Gastrocnemius medialis (tissue), 4 donors: ENCODE measurements at regions not wholly inside any gene's neighbourhood (a gene's known extent, or its start where the extent isn't known, plus 50 kb on each side); places are given as distances from the start of the nearest gene placed in this dataset.

Experiments used
- ATAC-seq, 2 donors: fragments of 150-250 bp; one replicate each; pipeline ENCODE4 v1.9.1; 2016
- DNase-seq, 2 donors: peaks; one replicate each; pipeline ENCODE4 v3.0.0-alpha.2; 2019
- H3K27ac ChIP-seq, 4 donors: fragments of 200-600 bp; sonication (generic); 1 replicate in 1 of 4; 2 replicates in 3 of 4; pipeline ENCODE4 v1.5.1; 2016 to 2018; ENCODE audit warnings: mild to moderate bottlenecking in 2 of 4, moderate library complexity in 1 of 4
- H3K27me3 ChIP-seq, 3 donors: fragments of 200-600 bp; sonication (generic) in 2 of 3; 1 replicate in 1 of 3; 2 replicates in 2 of 3; pipeline versions ENCODE4 v1.5.1 to v1.6.0; 2016 to 2019; ENCODE audit warnings: mild to moderate bottlenecking in 1 of 3, moderate library complexity in 1 of 3
- H3K36me3 ChIP-seq, 2 donors: fragments of 200-600 bp; sonication (generic) in 1 of 2; one replicate each; pipeline ENCODE4 v1.5.1; 2017 to 2018
- H3K4me1 ChIP-seq, 2 donors: fragments of 200-600 bp; sonication (generic) in 1 of 2; one replicate each; pipeline ENCODE4 v1.5.1; 2016 to 2017; ENCODE audit warnings: mild to moderate bottlenecking in 2 of 2
- H3K4me3 ChIP-seq, 4 donors: fragments of 200-600 bp; sonication (generic) in 3 of 4; 1 replicate in 1 of 4; 2 replicates in 3 of 4; pipeline ENCODE4 v1.5.1; 2016 to 2019; ENCODE audit warnings: mild to moderate bottlenecking in 2 of 4
- H3K9me3 ChIP-seq, 3 donors: fragments of 200-600 bp; sonication (generic) in 2 of 3; 1 replicate in 1 of 3; 2 replicates in 2 of 3; pipeline ENCODE4 v1.5.1; 2016 to 2019
- POLR2A ChIP-seq, 2 donors: fragments of 450-650 bp; IDR thresholded peaks; one replicate each; pipeline ENCODE4 v1.6.1; 2017; ENCODE audit warnings: antibody characterized with exemption in 2 of 2, mild to moderate bottlenecking in 2 of 2, moderate library complexity in 2 of 2
- in situ Hi-C, 4 donors: fragments of 200-750 bp; cut with MboI; loops; one replicate each; pipeline versions ENCODE4 v1.15.0 to v1.8.0; 2017; ENCODE audit warnings: low sequenced_read_pairs in 4 of 4
- intact Hi-C: fragments of 100-400 bp; cut with DNase I; formaldehyde crosslinking; loops from one replicate; pipeline ENCODE4 v1.15.1; 2023; ENCODE audit warnings: low total_unique reads
- TF ChIP-seq, protein P1 (sequence below), 5 experiments: fragments of 450-650 bp in 3 of 5; fragments of 200-600 bp in 2 of 5; sonication (generic) in 2 of 5; IDR thresholded peaks in 4 of 5; conservative IDR thresholded peaks in 1 of 5; 1 replicate in 4 of 5; 2 replicates in 1 of 5; pipeline ENCODE4 v1.5.1; 2016 to 2019; ENCODE audit warnings: antibody characterized with exemption in 5 of 5, mild to moderate bottlenecking in 3 of 5, moderate library complexity in 3 of 5

DNA sequence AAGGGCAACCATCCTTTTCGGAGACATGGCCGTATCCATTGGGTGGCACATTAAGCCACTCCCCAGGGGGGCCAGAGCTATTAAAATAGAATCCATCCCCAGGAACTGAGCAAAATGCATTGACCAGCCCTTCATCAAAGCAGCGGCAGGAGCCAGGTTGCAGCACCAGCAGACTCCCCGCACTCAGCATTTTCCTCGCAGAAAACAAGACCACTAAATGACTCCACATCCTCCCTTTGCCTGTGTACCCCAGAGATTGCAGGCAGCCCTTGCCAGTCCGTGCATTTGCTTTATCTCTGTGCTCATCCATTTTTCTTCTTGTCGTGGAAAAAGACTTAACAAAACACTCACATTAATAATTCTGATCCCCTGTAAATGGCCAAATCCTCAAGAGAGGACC is 144.4 kb upstream of the LARGE1 start:
- Histone ChIP-seq H3K36me3 (no peaks in the 10 kb centered on the region), H3K4me3 (no peak overlapping the region), H3K9me3 (no peaks in the 10 kb centered on the region), H3K27ac (no peak overlapping the region), H3K4me1 (no peaks in the 10 kb centered on the region), H3K27me3 (no peaks in the 10 kb centered on the region)
- in situ Hi-C loops (no loop called here), intact Hi-C loops (no loop called here)
- ATAC-seq (no peak), DNase-seq (no peak)
- TF ChIP-seq POLR2A (IDR thresholded peaks at IDR 0.05): no peak
- TF ChIP-seq, protein P1, sequence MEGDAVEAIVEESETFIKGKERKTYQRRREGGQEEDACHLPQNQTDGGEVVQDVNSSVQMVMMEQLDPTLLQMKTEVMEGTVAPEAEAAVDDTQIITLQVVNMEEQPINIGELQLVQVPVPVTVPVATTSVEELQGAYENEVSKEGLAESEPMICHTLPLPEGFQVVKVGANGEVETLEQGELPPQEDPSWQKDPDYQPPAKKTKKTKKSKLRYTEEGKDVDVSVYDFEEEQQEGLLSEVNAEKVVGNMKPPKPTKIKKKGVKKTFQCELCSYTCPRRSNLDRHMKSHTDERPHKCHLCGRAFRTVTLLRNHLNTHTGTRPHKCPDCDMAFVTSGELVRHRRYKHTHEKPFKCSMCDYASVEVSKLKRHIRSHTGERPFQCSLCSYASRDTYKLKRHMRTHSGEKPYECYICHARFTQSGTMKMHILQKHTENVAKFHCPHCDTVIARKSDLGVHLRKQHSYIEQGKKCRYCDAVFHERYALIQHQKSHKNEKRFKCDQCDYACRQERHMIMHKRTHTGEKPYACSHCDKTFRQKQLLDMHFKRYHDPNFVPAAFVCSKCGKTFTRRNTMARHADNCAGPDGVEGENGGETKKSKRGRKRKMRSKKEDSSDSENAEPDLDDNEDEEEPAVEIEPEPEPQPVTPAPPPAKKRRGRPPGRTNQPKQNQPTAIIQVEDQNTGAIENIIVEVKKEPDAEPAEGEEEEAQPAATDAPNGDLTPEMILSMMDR (IDR thresholded peaks at IDR 0.05 in 4 of 5, conservative IDR thresholded peaks at IDR 0.05 in 1 of 5): no peak

GRCh38 chr22:34067031-34067430 is 146.8 kb upstream of the LARGE1 start:
- Histone ChIP-seq H3K4me1 (no peaks in the 10 kb centered on the region), H3K36me3 (no peaks in the 10 kb centered on the region), H3K9me3 (no peaks in the 10 kb centered on the region), H3K27me3 (no peaks in the 10 kb centered on the region), H3K4me3 (no peak overlapping the region), H3K27ac (no peak overlapping the region)
- intact Hi-C loops (no loop called here), in situ Hi-C loops (no loop called here)
- ATAC-seq: no peak
- no peak for TF ChIP-seq POLR2A (IDR thresholded peaks at IDR 0.05)
- TF ChIP-seq, protein P1 (IDR thresholded peaks at IDR 0.05 in 4 of 5, conservative IDR thresholded peaks at IDR 0.05 in 1 of 5): no peak
- no peak for DNase-seq

DNA sequence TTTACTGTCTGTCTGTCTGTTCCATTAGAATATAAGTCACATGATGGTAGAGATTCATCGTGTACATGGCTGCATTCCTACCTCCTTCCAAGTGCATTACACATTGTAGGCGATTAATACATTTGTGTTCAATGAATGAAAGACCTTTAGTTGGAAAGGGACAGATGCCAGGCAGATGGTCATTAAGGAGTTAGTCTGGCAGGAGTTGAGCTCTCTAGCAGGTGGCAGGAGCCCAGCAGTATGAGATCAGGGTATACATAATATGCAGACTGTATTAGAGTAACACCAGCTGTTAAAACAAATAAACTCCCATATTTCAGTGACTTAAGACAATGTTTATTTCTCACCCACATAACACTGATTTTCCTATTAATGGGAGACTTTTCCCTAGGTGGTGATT is 147.7 kb upstream of the LARGE1 start:
- intact Hi-C loops: no loop called here
- DNase-seq: no peak
- Histone ChIP-seq H3K36me3 (no peaks in the 10 kb centered on the region), H3K9me3 (no peaks in the 10 kb centered on the region), H3K4me1 (no peaks in the 10 kb centered on the region), H3K27ac (no peak overlapping the region), H3K27me3 (no peaks in the 10 kb centered on the region), H3K4me3 (no peak overlapping the region)
- ATAC-seq: no peak
- in situ Hi-C loops: no loop called here
- TF ChIP-seq, protein P1 (IDR thresholded peaks at IDR 0.05 in 4 of 5, conservative IDR thresholded peaks at IDR 0.05 in 1 of 5): no peak
- TF ChIP-seq POLR2A (IDR thresholded peaks at IDR 0.05): no peak

DNA sequence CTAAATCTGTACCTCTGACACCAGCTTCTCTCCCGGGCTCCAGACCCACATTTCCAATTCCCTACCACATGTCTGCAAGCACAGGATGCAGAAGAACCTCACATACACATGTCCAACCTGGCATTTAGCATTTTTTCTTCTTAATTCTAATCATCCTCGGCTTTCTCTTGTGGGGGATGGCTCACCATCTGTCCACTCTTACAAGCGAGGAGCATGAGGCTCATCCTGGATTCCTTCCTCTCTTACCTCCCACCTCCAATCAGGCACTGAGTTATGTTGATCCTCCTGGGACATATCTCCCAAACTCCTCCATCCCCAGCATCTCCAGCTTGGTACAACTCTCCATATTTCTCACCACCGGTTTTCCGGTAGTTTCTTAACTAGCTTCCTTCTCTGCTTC is 149.8 kb upstream of the LARGE1 start:
- DNase-seq (no peak), ATAC-seq (no peak)
- Histone ChIP-seq H3K4me1 (no peaks in the 10 kb centered on the region), H3K9me3 (no peaks in the 10 kb centered on the region), H3K27ac (no peak overlapping the region), H3K36me3 (no peaks in the 10 kb centered on the region), H3K4me3 (no peak overlapping the region), H3K27me3 (no peaks in the 10 kb centered on the region)
- TF ChIP-seq, protein P1 (IDR thresholded peaks at IDR 0.05 in 4 of 5, conservative IDR thresholded peaks at IDR 0.05 in 1 of 5): no peak
- TF ChIP-seq POLR2A (IDR thresholded peaks at IDR 0.05): no peak
- in situ Hi-C loops (no loop called here), intact Hi-C loops (no loop called here)

- TF ChIP-seq, protein P1 (IDR thresholded peaks at IDR 0.05 in 4 of 5, conservative IDR thresholded peaks at IDR 0.05 in 1 of 5): no peak
- TF ChIP-seq POLR2A (IDR thresholded peaks at IDR 0.05): no peak
- in situ Hi-C loops: no loop called here
- ATAC-seq: no peak
- DNase-seq: no peak
- Histone ChIP-seq H3K27ac (no peak overlapping the region), H3K4me1 (no peaks in the 10 kb centered on the region), H3K36me3 (no peaks in the 10 kb centered on the region), H3K9me3 (no peaks in the 10 kb centered on the region), H3K4me3 (no peak overlapping the region), H3K27me3 (no peaks in the 10 kb centered on the region)
- intact Hi-C loops: no loop called here
Observed at GRCh38 chr22:34070531-34070930, 150.3 kb upstream of the LARGE1 start.
